Breast epithelium (tissue), 4 donors: ENCODE measurements at regions not wholly inside any gene's neighbourhood (a gene's known extent, or its start where the extent isn't known, plus 50 kb on each side); places are given as distances from the start of the nearest gene placed in this dataset.

Experiments
- DNase-seq, 2 donors: peaks; one replicate each; pipeline ENCODE4 v3.0.0-alpha.2; 2019; ENCODE audit warnings: low spot score in 2 of 2
- H3K27ac ChIP-seq, 2 donors: fragments of 200-600 bp; sonication (generic) in 1 of 2; one replicate each; pipeline ENCODE4 v1.5.1; 2016 to 2019; ENCODE audit warnings: mild to moderate bottlenecking in 1 of 2
- H3K27me3 ChIP-seq, 2 donors: fragments of 200-600 bp; sonication (generic) in 1 of 2; one replicate each; pipeline versions ENCODE4 v1.5.1 to v1.6.0; 2017 to 2019; ENCODE audit warnings: control low read depth in 1 of 2, mild to moderate bottlenecking in 1 of 2
- H3K36me3 ChIP-seq: fragments of 200-600 bp; one replicate; pipeline ENCODE4 v1.5.1; 2019
- H3K4me1 ChIP-seq, 2 donors: fragments of 200-600 bp; sonication (generic); one replicate each; pipeline ENCODE4 v1.5.1; 2016 to 2019; ENCODE audit warnings: control low read depth in 1 of 2
- H3K4me3 ChIP-seq, 3 donors: fragments of 200-600 bp; sonication (generic); 1 replicate in 2 of 3; 2 replicates in 1 of 3; pipeline ENCODE4 v1.5.1; 2016 to 2019; ENCODE audit warnings: mild to moderate bottlenecking in 3 of 3, moderate library complexity in 2 of 3
- H3K9me3 ChIP-seq, 2 donors: fragments of 200-600 bp; sonication (generic) in 1 of 2; one replicate each; pipeline ENCODE4 v1.5.1; 2016 to 2019; ENCODE audit warnings: control low read depth in 1 of 2
- POLR2A ChIP-seq: fragments of 450-650 bp; IDR thresholded peaks from one replicate; pipeline ENCODE4 v1.6.1; 2016; ENCODE audit warnings: antibody characterized with exemption, mild to moderate bottlenecking, moderate library complexity
- POLR2AphosphoS5 ChIP-seq, 3 donors: sonication (generic); formaldehyde crosslinking; IDR thresholded peaks; one replicate each; pipeline ENCODE4 v1.6.1; 2017; ENCODE audit warnings: antibody characterized with exemption in 3 of 3
- intact Hi-C: fragments of 100-400 bp; cut with DNase I; formaldehyde crosslinking; loops from one replicate; pipeline ENCODE4 v1.15.1; 2023; ENCODE audit warnings: low total_unique reads
- TF ChIP-seq, protein P1 (sequence below), 3 donors: fragments of 450-650 bp; IDR thresholded peaks; one replicate each; pipeline ENCODE4 v1.5.1; 2016 to 2017; ENCODE audit warnings: antibody characterized with exemption in 3 of 3, mild to moderate bottlenecking in 3 of 3, moderate library complexity in 3 of 3

DNA sequence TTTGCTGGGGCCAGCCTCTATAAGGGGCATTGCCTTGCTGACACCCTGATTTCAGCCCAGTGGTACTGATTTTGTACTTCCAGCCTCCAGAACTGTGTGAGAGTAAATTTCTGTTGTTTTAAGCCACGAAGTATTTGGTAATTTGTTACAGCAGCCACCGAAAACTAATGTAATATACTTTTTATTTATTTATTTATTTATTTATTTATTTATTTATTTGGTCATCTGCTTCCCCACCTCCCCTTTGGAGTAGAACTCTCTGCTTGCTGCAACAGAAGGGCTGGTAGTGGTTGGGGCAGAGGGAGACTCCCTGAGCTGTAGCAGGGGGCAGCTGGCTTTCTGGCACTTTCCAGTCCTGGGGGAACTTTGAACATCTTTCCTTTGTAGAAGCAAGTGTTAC lies 128.4 kb upstream of the RAG2 start:
- intact Hi-C loops: no loop called here
- Histone ChIP-seq H3K9me3 (no peaks in the 10 kb centered on the region), H3K27me3 (no peaks in the 10 kb centered on the region), H3K4me1 (no peaks in the 10 kb centered on the region), H3K4me3 (no peak overlapping the region), H3K27ac (no peak overlapping the region), H3K36me3 (no peaks in the 10 kb centered on the region)
- TF ChIP-seq, protein P1, sequence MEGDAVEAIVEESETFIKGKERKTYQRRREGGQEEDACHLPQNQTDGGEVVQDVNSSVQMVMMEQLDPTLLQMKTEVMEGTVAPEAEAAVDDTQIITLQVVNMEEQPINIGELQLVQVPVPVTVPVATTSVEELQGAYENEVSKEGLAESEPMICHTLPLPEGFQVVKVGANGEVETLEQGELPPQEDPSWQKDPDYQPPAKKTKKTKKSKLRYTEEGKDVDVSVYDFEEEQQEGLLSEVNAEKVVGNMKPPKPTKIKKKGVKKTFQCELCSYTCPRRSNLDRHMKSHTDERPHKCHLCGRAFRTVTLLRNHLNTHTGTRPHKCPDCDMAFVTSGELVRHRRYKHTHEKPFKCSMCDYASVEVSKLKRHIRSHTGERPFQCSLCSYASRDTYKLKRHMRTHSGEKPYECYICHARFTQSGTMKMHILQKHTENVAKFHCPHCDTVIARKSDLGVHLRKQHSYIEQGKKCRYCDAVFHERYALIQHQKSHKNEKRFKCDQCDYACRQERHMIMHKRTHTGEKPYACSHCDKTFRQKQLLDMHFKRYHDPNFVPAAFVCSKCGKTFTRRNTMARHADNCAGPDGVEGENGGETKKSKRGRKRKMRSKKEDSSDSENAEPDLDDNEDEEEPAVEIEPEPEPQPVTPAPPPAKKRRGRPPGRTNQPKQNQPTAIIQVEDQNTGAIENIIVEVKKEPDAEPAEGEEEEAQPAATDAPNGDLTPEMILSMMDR (IDR thresholded peaks at IDR 0.05): no peak
- no peak for TF ChIP-seq POLR2A
- no peak for TF ChIP-seq POLR2AphosphoS5 (IDR thresholded peaks at IDR 0.05)
- DNase-seq: no peak

GRCh38 chr11:36724742-36725385 lies 126.8 kb upstream of the RAG2 start:
- TF ChIP-seq, protein P1 (IDR thresholded peaks at IDR 0.05): no peak
- TF ChIP-seq POLR2A: no peak
- no peak for TF ChIP-seq POLR2AphosphoS5 (IDR thresholded peaks at IDR 0.05)
- Histone ChIP-seq H3K4me1 (no peaks in the 10 kb centered on the region), H3K27me3 (no peaks in the 10 kb centered on the region), H3K36me3 (no peaks in the 10 kb centered on the region), H3K9me3 (no peaks in the 10 kb centered on the region), H3K4me3 (no peak overlapping the region), H3K27ac (no peak overlapping the region)
- intact Hi-C loops: no loop called here
- DNase-seq: no peak

DNA sequence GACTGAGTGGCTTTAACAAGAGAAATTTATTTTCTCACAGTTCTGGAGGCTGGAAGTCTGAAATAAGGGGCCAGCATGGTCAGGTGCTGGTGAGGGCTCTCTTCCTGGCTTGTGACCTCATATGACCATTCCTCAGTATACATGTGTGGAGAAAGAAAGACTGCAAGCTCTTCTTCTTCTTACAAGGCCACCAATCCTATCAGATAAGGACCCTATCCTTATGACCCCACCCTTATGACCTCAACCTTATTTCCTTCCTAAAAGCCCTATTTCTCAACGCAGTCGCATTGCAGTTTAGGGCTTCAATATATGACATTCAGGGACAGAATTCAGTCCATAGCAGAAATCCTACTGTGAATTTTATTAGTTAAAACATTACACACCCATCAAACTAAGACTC lies 124.4 kb upstream of the RAG2 start:
- TF ChIP-seq POLR2A (no peak), POLR2AphosphoS5 (IDR thresholded peaks at IDR 0.05) (no peak)
- TF ChIP-seq, protein P1 (IDR thresholded peaks at IDR 0.05): no peak
- no peak overlapping the region for H3K27ac ChIP-seq
- no peaks in the 10 kb centered on the region for H3K27me3 ChIP-seq
- H3K9me3 ChIP-seq: no peaks in the 10 kb centered on the region
- no peaks in the 10 kb centered on the region for H3K4me1 ChIP-seq
- no peak for DNase-seq
- no peaks in the 10 kb centered on the region for H3K36me3 ChIP-seq
- H3K4me3 ChIP-seq: no peak overlapping the region
- intact Hi-C loops: no loop called here

DNA sequence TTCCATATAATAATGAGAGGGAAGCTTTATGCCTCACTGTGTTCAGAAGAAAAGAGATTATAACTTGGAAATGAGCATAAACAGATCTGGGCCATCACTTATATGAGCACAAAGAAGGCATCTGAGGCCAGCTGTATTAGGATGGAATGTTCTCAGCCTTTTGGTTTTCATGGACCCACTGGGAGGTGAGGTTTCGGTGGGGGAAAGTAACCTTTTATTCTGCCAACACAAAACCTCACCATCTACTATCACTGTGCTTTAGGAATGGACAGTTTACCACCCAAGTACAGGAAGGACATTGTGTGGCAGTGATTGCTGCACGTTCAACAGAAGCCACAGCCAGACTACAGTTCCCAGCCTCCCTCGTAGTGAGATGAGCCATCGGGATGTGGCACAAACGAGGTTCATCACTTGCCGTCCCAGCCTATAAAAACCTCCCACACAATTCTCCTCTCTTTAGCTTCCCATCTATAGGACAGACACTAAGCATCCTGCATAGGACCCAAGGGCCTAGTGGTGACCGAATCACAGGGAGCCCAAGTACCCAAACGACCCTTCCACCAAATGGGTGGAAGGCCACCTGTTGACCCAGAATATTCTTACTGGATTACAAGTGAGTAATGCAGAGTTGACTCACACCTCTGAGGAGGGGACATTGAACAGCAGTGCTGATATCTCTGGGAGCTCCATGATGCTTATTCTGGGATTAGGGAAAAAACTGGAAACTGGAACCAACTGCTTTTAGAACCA lies 121.5 kb upstream of the RAG2 start:
- H3K4me1 ChIP-seq: no peaks in the 10 kb centered on the region
- intact Hi-C loops: no loop called here
- H3K9me3 ChIP-seq: no peaks in the 10 kb centered on the region
- no peak overlapping the region for H3K27ac ChIP-seq
- no peak for TF ChIP-seq POLR2A
- TF ChIP-seq POLR2AphosphoS5 (IDR thresholded peaks at IDR 0.05): no peak
- TF ChIP-seq, protein P1 (IDR thresholded peaks at IDR 0.05): no peak
- no peaks in the 10 kb centered on the region for H3K27me3 ChIP-seq
- no peak for DNase-seq
- no peaks in the 10 kb centered on the region for H3K36me3 ChIP-seq
- H3K4me3 ChIP-seq: no peak overlapping the region

DNA sequence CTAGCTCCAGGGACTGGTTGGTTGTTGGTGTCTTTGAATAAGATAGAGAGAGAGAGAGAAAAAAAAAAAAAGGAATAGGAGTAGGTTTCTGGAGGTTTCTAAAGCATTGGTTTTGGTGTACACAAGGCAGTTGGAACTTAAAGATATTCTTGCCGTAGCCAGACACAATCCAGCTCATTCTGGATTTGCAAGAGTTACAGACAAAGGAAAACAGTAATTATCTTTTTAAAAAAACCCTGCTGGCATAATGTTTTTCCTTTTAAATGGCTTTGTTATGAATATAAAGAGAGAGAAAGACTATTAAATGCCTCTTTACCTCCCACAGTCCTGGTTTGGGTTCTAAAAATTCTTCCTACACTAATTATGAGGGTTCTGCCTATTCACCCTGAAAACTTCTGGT lies 120.4 kb upstream of the RAG2 start:
- H3K4me1 ChIP-seq: no peaks in the 10 kb centered on the region
- TF ChIP-seq, protein P1 (IDR thresholded peaks at IDR 0.05): no peak
- TF ChIP-seq POLR2AphosphoS5 (IDR thresholded peaks at IDR 0.05): no peak
- TF ChIP-seq POLR2A: no peak
- DNase-seq: no peak
- intact Hi-C loops: no loop called here
- no peaks in the 10 kb centered on the region for H3K36me3 ChIP-seq
- no peaks in the 10 kb centered on the region for H3K9me3 ChIP-seq
- no peak overlapping the region for H3K27ac ChIP-seq
- no peak overlapping the region for H3K4me3 ChIP-seq
- H3K27me3 ChIP-seq: no peaks in the 10 kb centered on the region
